Thyroid gland (tissue), 4 donors: ENCODE measurements at regions not wholly inside any gene's neighbourhood (a gene's known extent, or its start where the extent isn't known, plus 50 kb on each side); places are given as distances from the start of the nearest gene placed in this dataset.

ENCODE experiments used
- DNase-seq, 2 donors: peaks; one replicate each; pipeline ENCODE4 v3.0.0-alpha.2; 2019
- H3K27ac ChIP-seq, 3 donors: fragments of 200-600 bp; sonication (generic); 1 replicate in 2 of 3; 2 replicates in 1 of 3; pipeline ENCODE4 v1.5.1; 2016 to 2019; ENCODE audit warnings: mild to moderate bottlenecking in 1 of 3, moderate library complexity in 1 of 3
- H3K27me3 ChIP-seq: fragments of 200-600 bp; sonication (generic); one replicate; pipeline ENCODE4 v1.5.1; 2019
- H3K36me3 ChIP-seq, 2 donors: fragments of 200-600 bp; sonication (generic); one replicate each; pipeline ENCODE4 v1.5.1; 2016 to 2019
- H3K4me1 ChIP-seq, 2 donors: fragments of 200-600 bp; sonication (generic); one replicate each; pipeline ENCODE4 v1.5.1; 2017 to 2019
- H3K4me3 ChIP-seq, 3 donors: fragments of 200-600 bp; sonication (generic); replicated peaks in 1 of 3; 1 replicate in 2 of 3; 2 replicates in 1 of 3; pipeline ENCODE4 v1.5.1; 2016; ENCODE audit warnings: mild to moderate bottlenecking in 1 of 3
- H3K9me3 ChIP-seq: fragments of 200-600 bp; sonication (generic); one replicate; pipeline ENCODE4 v1.5.1; 2017
- CTCF ChIP-seq, 6 experiments: fragments of 200-600 bp in 3 of 6; fragments of 450-650 bp in 3 of 6; sonication (generic) in 3 of 6; IDR thresholded peaks; one replicate each; pipeline ENCODE4 v1.5.1; 2016 to 2019; ENCODE audit warnings: antibody characterized with exemption in 6 of 6, mild to moderate bottlenecking in 2 of 6, inconsistent platforms in 1 of 6, moderate library complexity in 1 of 6
- POLR2A ChIP-seq, 2 donors: fragments of 450-650 bp; IDR thresholded peaks; one replicate each; pipeline ENCODE4 v1.6.1; 2017; ENCODE audit warnings: antibody characterized with exemption in 2 of 2, mild to moderate bottlenecking in 2 of 2, moderate library complexity in 1 of 2
- WGBS, 2 donors: methylation state at CpG; one replicate each; pipeline ENCODE4 v1.1.5; 2017; 5-methylcytosine and 5-hydroxymethylcytosine counted together
- intact Hi-C: fragments of 100-400 bp; cut with DNase I; formaldehyde crosslinking; loops from one replicate; pipeline ENCODE4 v1.15.1; 2023

- no peak for TF ChIP-seq CTCF (IDR thresholded peaks at IDR 0.05)
- no peak for TF ChIP-seq POLR2A (IDR thresholded peaks at IDR 0.05)
- no peaks in the 10 kb centered on the region for H3K36me3 ChIP-seq
- H3K4me1 ChIP-seq: no peaks in the 10 kb centered on the region
- no peaks in the 10 kb centered on the region for H3K27me3 ChIP-seq
- no peak overlapping the region for H3K27ac ChIP-seq
- intact Hi-C loops: no loop called here
- no peak overlapping the region for H3K4me3 ChIP-seq
- no peaks in the 10 kb centered on the region for H3K9me3 ChIP-seq
- no peak for DNase-seq
- 82% methylated on average over 1 of the region's 1 CpG for WGBS, 2 donors
Observed at GRCh38 chr12:126112141-126112540, 1046.9 kb downstream of the AACS start.

GRCh38 chr12:126112849-126113248, 1047.6 kb downstream of the AACS start:
- Histone ChIP-seq H3K27me3 (no peaks in the 10 kb centered on the region), H3K36me3 (no peaks in the 10 kb centered on the region), H3K9me3 (no peaks in the 10 kb centered on the region), H3K4me1 (no peaks in the 10 kb centered on the region), H3K27ac (no peak overlapping the region), H3K4me3 (no peak overlapping the region)
- no peak for DNase-seq
- WGBS, 2 donors: 84 to 97% methylated on average over 1 of the region's 1 CpG
- intact Hi-C loops: no loop called here
- no peak for TF ChIP-seq CTCF (IDR thresholded peaks at IDR 0.05)

- DNase-seq: no peak
- Histone ChIP-seq H3K27me3 (no peaks in the 10 kb centered on the region), H3K4me1 (no peaks in the 10 kb centered on the region), H3K36me3 (no peaks in the 10 kb centered on the region), H3K27ac (no peak overlapping the region), H3K4me3 (no peak overlapping the region), H3K9me3 (no peaks in the 10 kb centered on the region)
- intact Hi-C loops: no loop called here
- TF ChIP-seq CTCF (IDR thresholded peaks at IDR 0.05) (no peak), POLR2A (IDR thresholded peaks at IDR 0.05) (no peak)
- 70 to 80% methylated on average over 5 of the region's 5 CpGs for WGBS, 2 donors
Observed at GRCh38 chr12:126114441-126114840, 1049.2 kb downstream of the AACS start.

- Histone ChIP-seq H3K36me3 (no peaks in the 10 kb centered on the region), H3K27ac (no peak overlapping the region), H3K9me3 (no peaks in the 10 kb centered on the region), H3K4me3 (no peak overlapping the region), H3K4me1 (no peaks in the 10 kb centered on the region), H3K27me3 (no peaks in the 10 kb centered on the region)
- DNase-seq: no peak
- TF ChIP-seq CTCF (IDR thresholded peaks at IDR 0.05) (no peak), POLR2A (IDR thresholded peaks at IDR 0.05) (no peak)
- WGBS, 2 donors: 83 to 86% methylated on average over 3 of the region's 3 CpGs
- intact Hi-C loops: no loop called here
Observed at GRCh38 chr12:126117502-126117901, 1052.3 kb downstream of the AACS start.

- intact Hi-C loops: no loop called here
- H3K9me3 ChIP-seq: no peaks in the 10 kb centered on the region
Observed at GRCh38 chr12:126139355-126139754, 1074.1 kb downstream of the AACS start.

More at GRCh38 chr12:126139355-126139754, 1074.1 kb downstream of the AACS start:
- Histone ChIP-seq H3K27ac (no peak overlapping the region), H3K4me1 (no peaks in the 10 kb centered on the region), H3K27me3 (no peaks in the 10 kb centered on the region), H3K36me3 (no peaks in the 10 kb centered on the region), H3K4me3 (no peak overlapping the region)
- no peak for DNase-seq
- TF ChIP-seq CTCF (IDR thresholded peaks at IDR 0.05): no peak
- no peak for TF ChIP-seq POLR2A (IDR thresholded peaks at IDR 0.05)
- WGBS, 2 donors: 88 to 94% methylated on average over 5 of the region's 5 CpGs
